TTC549 (cell line): ENCODE measurements at regions not wholly inside any gene's neighbourhood (a gene's known extent, or its start where the extent isn't known, plus 50 kb on each side); places are given as distances from the start of the nearest gene placed in this dataset.

ENCODE experiments used
- FAIRE-seq: peaks from 2 replicates; lab custom pipeline; 2012; peaks lifted over from hg19 to GRCh38; lab: Jason Lieb, UNC

DNA sequence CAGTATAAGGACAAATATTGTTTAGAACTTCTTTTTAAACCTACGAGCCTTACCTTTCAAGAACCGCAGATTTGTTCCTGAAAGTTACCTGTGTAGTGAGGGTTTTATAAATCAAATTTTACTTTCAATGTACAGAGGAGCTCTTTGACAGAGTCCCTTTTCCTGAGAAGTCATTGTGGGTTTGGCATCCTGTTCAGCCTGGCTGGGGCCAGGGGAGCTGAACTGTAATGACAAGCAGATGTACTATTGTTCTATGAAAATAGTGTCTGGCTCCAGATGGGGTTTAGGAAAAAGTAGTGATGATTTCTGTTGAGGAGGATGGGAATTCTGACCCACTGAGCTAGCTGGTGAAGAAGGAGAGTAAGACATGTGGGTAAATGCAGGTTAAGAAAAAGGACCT is 196.2 kb upstream of the PGRMC2 start:
- no peak for FAIRE-seq

DNA sequence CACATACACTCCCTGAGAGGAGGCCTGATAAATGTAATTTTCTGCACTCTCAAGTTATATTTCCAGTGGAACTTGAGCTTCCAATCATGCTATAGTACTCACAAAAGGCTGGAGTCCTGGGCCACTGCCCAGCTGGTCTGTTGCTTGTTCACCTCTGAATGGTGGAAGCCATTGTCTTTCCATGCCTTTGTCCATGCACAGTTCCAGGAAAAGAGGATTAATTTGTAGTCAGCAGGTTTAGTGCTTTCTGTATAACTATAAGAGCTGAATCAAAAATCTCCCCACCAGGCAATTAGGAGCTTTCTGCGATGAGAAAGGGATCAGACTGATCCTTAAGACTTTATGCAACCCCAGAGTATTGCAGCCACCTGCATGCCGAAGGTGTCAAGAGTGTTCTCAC is 195.4 kb upstream of the PGRMC2 start:
- no peak for FAIRE-seq

DNA sequence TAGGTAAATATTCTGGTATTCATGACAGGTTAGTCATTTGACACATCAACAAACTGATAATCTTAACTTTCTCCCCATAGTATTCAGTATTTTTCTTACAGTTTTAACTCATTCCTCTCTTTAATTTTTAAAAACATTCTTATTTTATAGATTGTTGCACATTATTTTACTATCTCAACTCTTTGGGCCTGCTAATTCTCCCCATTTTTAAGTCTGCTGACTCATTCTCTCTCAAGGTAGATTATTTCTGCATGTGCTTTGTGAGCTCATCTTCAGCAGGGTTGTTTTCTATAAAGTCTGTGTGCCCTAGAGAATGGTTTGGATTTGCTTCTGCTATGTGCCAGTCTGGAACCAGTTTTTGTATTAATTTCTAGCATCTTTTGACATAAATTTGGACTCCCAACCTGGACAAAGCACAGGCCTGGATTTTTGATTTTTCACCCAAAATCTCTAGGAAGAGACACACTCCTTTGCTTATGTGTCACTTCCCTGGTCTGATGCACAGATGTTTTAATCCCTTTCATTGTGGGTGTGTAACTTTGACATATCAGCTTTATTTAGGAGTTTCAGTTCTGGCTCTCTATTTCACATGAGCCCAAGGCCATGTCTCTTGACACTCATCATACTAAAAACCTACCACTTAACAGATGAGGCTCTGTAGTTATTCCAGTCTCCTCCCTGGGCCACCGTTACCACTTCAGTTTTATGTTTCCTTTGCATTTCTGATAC is 194.3 kb upstream of the PGRMC2 start:
- no peak for FAIRE-seq

DNA sequence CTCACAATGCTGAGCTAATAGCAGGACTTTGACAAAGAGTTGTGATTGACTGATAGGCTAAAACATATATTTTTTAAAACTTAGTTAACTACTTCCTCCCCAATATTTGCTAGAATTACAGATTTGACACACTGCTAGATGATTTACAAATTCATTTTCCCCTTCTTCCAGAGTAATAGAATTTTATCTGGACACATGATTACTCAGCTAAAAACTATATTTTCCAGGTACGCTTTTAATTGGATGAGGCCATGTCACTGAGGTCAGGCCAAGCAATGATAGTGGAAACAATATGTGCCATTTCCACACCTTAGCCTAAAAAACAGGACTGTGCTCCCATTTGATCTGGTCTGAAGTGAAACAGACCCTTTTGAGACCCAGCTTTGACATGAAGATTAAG is 193.3 kb upstream of the PGRMC2 start:
- no peak for FAIRE-seq

DNA sequence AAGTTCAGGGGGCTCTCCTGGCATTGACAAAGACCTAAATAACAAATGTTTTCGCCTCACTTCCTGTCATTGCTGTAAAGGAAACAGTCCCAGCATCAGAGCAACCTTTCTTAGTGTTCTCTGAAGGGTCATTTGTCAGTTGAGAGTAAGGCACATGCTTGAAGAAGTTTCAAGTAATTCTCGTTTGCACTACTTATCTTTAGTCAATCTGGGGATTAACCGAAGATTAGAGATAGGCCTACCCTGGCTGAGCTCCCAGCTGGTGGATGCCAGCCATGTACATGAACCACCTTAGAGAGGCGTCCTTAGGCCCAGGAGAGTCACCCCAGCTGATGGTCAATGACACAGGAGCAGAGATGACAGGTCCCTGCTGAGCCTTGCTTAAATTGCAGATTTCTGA is 189.9 kb upstream of the PGRMC2 start:
- no peak for FAIRE-seq

DNA sequence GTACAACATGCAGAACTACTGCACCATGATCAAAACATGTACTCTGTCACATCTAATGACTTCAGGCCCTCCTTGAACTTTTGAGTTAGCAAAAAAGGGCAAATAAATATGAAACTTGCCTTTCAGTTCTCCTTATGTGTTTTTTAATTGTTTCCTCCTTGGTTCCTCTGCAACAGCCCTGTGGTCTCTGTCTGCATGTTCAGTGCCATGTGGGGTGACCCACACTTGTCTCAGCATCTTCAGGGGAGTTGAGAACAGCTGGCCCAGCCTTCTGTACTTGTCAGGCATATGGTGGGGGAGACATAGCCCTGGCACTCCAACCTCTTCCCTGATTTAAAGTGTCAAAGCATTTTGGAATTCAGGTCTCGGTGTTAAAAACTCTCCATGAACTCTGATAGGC is 188.0 kb upstream of the PGRMC2 start:
- FAIRE-seq, result no peak

DNA sequence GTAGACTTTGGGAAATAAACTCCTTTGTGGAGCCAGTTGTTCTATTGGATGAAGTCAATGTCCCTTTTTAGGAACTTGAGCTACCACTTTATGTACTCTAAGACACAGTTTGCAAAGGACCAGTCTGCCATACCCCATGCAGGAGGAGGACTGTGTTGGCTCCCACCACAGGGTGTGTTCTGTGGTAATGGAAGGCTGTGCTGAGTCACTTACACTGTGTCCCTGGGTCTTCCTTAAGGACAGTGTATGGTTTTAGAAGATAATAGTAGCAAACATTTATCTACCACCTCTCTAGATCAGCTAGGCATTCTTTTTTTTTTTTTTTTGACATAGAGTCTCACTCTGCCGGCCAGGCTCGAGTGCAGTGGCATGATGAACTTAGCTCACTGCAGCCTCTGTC is 184.0 kb upstream of the PGRMC2 start:
- FAIRE-seq, result no peak

DNA sequence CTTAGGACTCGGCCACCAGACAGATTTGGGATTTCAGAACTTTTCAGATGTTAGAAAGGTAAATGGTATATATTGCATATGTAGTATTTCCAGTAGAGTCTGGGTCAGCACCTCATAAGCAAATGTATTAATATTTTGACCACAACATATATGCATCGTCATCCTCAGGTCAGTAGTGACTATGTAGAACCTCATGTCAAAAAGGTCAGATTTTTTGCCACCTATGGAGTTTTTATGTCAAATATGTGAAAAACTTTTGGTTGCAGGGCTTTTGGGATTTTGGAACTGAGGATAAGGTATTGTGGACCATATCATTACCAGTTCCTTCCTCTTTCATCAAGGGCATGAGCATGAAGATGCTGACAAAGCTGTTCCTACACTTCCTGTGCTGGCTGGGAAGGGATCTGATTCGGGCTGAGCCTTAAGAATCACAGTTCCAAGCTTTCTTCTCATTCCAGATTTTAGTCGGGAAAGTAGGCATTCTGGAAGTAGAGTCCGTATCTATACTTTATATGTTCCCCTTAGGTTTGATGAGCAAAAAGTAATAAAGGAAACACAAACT is 183.0 kb upstream of the PGRMC2 start:
- no peak for FAIRE-seq

DNA sequence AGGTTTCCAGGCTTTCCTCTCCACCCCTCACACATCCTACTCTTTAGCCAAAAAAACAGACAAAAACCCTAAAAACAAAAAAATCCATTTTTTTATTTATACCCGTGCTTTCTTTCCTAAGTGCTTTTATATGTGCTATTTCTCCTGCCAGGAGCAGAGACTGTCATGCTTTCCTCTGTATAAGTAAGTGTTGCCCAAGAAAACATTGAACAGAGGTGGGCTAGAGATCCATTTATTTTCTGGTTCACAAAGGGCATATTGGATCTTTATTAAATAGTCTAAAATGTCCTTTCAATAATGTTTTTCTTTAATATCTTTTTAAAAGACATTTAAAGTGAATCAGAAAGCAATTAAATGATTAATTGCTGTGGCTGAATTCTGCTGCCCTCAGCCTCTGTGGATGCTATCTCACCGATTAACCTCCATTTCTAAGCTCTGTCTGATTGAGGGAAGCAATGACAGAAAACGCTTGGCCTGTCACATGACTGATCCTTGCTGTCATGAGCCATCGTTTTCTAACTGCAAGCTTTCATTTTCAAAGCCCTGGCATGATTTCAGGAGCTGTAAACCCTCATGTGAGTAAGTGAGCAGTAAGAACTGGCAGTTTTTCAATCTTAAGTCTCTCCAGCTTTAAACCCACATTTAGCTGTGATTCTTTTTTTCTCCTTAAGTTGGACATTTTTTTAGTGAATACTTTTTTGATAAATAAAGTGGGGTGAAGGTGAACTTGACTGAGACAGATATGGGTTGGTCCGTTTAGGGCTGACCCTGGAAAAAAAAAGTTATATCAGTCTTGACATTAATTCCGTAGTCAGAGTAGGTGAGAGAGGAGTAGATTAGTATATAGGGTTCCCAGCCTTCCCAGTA is 180.7 kb upstream of the PGRMC2 start:
- FAIRE-seq, result no peak

DNA sequence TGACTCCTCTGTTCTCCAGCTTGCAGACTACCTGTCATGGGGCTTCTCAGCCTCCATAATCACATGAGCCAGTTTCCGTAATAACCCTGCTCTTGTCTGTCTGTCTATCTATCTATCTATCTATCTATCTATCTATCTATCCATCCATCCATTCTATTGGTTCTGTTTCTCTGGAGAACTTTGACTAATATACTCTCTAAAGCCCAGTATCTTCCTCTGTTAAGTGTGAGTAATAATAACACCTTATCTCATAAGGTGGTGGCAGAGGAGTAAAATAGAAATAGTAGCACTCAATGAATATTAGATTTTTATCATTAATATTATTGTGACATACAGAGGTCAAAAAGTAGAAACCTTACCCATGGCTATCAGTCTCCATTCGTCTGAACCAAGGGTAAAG is 177.9 kb upstream of the PGRMC2 start:
- FAIRE-seq, result no peak

DNA sequence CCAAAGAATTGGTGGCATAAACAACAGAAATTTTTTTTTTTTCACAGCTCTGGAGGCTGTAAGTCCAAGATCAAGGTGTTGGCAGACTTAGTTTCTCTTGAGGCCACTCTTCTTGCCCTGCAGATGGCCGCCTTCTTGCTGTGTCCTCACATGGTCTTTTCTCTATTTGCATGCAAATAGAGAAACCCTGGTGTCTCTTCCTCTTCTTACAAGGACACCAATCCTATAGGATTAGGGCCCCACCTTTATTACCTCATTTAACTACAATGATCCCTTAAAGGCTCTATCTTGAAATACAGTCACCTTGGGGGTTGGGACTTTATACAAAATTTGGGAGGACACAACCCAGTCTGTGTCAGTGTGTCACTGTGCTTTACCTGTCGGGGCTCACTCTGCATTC is 175.4 kb upstream of the PGRMC2 start:
- FAIRE-seq, result no peak

DNA sequence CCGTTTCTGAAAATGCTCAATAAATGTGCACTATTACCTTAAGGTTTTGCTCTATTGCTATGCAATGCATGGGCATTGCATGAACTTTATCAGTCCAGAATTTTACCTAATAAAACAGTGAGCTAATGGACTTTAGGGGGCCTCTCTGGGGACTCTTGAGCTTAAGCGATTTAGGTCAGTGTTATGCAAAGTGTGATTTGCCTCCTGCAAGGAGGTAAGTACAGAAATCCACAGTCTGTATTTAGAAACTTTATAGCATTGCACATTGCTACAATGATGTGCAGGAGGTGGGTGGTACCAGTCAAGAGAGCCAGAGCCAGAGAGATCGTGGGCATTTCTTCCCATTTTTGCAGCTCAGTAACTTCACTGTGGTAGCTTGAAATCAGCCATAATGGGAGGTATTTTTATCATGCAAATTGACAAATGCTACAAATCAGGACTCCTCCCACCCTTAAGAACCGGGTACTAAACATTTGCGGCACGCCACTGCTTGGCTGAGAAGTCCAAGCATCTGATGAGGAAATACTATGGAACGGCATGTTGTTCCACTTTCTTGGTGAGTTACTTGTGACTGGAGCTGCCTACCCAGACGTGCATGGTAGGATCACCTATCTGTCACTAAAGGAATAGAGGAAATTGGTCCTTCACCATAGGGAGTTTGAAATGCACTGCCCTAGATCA is 174.6 kb upstream of the PGRMC2 start:
- no peak for FAIRE-seq

DNA sequence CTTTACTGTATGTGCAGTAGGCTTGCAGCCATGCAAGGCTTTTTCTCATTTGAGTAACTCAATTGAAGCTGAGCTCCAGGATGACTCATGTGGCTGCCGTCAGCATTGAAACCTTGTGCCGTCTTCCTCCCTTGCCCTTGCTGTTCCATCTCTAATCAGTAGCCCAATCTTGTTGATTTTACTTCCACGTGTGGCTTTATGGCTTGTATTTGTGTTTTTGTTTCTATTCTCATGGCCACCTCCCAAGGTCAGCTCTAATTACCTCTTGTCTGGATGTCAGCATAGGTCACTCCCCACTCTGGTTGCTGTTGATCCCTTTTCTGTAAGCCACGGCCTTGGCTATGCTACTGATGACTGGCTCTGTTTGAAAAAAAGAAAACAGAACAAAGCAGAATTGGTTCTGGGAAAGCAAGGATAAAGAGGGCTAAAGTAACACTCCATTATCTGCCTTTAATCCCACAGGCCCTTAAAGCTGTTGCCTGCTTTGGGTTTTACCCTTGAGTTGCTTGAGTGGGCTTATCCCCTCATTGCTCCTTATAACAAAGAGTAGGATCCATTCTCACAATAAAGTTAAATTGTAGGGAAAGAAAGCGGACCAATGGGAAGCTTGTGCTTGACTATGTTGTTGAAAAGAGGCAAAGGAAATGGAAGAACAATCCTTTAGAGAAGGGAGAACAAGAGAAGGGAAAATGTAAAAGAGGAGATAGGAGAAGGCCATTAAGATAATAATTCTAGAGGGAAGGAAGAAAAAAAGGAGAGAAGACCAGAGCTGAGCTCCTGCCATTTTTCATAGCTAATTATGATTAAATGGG is 173.9 kb upstream of the PGRMC2 start:
- FAIRE-seq, result no peak

DNA sequence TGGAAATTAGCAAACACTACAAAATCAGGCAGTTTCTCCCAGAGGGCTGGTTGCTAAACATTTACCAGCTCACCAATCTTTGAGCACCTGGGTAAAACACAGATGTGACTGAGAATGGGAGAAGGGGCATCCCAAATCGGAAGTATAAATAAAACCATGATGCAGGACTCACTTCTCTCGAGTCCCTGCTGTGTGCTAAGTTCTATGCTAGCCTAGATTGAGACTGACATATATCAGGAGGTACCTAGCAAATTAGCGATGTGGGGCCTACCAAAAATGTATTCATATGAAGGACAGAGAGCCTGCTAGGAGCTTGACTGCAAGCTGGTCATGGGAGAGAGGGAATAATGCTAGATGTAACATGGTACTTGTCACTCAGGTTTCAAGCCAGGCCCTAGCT is 171.9 kb upstream of the PGRMC2 start:
- FAIRE-seq, result no peak

DNA sequence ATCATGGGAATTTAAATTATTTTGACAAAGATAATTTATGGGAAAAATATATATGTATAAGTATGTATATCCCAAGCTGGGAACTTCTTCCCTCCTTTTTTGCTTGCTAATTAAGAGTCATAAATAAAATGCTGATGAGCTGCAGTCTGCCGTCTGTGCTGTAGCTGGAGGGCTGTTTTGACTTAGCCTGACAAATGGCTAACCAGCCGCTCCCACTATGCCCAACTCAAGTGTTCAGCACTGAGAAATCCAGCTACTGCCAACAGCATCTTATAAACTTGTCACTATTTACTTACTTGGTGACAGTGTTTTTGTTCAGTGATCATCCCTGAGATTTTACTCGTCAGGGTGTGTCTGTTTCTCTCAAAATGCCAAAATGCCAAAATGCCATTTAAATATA is 171.2 kb upstream of the PGRMC2 start:
- no peak for FAIRE-seq

DNA sequence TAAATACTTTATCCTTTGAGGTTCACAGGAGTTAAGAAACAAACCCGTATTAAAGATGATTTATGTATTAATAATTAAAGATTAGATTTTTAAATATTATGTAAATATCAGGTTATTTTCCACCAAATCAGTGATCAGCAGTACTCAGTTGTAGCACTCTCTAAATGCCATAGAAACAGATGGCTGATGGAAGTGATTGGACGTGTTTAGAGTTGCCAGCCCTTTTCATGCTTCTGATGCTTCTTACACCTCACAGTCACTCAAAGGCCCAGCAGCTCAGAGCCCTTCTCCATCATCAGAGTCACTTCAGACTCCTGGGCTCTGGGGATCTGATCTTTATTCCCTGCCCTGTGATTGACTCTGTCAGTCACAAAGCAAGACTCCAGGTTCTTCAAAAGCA is 170.1 kb upstream of the PGRMC2 start:
- FAIRE-seq, result no peak

DNA sequence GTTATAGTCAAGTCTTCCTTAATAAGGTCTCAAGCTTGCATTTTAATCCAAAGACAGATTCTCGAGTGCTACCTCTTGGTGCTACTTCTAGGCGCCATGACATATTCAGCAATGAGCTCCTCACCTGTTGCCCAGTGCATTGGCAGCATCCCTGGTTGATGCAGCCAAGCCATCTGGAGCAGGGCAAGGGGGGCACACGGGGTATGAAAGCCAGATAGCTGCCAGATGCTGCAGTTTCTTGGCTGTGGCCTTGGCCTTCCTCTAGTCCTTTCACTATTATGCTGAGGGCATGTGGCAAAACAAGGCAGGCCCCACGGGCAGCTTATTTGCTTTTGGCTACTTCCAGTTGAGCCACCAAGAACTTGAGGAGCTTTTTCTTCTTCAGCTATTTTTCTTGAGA is 168.6 kb upstream of the PGRMC2 start:
- FAIRE-seq, result no peak

DNA sequence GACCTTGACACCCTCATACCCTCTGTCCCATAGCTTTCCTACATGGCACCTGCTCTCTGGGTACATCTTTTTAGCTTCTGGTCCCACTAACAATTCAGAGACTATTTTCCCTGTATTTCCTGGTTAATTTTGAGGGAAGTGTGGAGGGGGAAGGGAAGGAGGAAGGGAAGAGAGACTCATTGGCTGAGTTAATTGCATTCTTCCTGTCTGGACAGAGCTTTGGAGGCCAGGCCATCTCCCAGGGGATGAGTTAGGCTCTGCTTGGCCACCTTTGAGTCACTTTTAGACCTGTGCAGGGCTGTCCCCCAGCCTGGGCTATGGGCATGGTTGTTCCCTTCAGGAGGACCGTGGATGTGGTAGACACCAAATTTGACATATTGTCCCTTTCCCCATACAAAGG is 167.9 kb upstream of the PGRMC2 start:
- FAIRE-seq, result no peak

DNA sequence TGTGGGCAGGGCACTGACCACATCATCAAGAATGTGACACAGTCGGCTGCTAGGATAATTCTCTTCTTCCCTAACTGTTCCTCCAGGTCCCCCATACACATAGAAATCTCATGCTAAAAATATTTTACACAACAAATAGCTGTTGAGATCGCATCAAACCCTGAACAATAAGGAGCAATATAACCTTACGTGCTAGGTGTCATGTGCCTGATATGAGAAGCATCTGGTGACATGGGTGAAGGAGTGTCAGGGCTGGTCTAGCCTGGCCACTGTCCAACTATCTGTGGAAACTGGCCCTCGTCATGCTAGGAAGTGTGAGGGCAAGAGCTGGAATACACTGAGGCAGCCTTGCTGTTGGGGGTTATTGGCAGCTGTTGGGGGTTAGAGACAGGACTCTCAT is 167.3 kb upstream of the PGRMC2 start:
- no peak for FAIRE-seq

DNA sequence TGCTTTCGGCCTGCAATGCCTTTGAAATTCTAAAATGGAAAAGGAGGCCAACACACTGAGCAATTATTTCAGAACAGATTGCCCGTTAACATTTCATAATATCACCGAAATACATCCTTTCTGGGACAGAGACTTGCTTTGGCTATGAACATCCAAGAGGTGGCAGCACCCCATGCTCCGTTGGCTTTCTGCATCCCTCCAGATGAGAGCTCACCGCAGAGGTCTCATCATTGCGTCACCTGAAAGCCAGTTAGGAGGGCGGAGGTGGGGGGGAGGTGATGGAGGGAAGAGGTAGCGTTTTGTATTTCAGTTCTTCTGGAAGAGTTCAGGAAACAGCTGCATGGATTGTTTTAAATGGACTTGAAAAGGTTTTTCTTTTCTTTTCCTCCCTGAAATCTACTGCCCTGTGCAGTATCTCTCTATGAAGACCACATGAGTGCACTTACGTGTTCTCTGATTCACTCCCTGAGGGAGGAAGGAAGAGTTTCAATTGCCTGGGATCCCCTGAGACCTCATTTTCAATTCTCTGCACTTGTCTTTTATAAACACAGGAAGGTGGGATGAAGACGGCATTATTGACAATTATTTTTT is 166.8 kb upstream of the PGRMC2 start:
- FAIRE-seq, result no peak

DNA sequence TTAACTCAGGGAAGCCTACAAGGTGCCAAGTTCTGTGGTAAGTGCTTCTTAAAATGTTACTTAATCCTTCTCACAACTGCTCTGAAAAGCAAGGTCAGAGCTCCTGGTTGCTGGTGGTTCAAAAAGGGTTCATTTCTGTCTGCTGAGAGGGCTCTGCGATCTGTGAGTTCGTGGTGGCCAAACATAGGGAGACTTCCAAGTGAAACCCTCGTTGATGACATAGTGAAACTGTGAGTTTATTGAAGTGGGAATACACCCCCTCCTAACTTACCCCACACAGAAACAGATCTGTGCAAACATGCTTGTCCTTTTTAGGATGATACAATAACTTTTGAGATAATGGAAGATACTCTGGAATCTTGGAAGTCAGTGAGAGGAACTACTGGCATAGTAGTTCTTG is 164.8 kb upstream of the PGRMC2 start:
- FAIRE-seq, result no peak
